Testis (tissue), 2 donors: ENCODE measurements at regions not wholly inside any gene's neighbourhood (a gene's known extent, or its start where the extent isn't known, plus 50 kb on each side); places are given as distances from the start of the nearest gene placed in this dataset.

Source experiments
- DNase-seq: peaks from one replicate; pipeline ENCODE4 v3.0.0-alpha.2; 2019
- H3K27ac ChIP-seq, 2 donors: fragments of 200-600 bp; sonication (generic); one replicate each; pipeline ENCODE4 v1.5.1; 2019
- H3K27me3 ChIP-seq: fragments of 200-600 bp; sonication (generic); one replicate; pipeline ENCODE4 v1.5.1; 2019
- H3K36me3 ChIP-seq: fragments of 200-600 bp; sonication (generic); one replicate; pipeline ENCODE4 v1.5.1; 2017; ENCODE audit warnings: low read depth; ENCODE audit errors: missing control alignments
- H3K4me1 ChIP-seq: fragments of 200-600 bp; sonication (generic); one replicate; pipeline ENCODE4 v1.5.1; 2019
- H3K4me3 ChIP-seq, 2 donors: fragments of 200-600 bp; sonication (generic); one replicate each; pipeline ENCODE4 v1.5.1; 2017 to 2019
- H3K9me3 ChIP-seq: fragments of 200-600 bp; sonication (generic); one replicate; pipeline ENCODE4 v1.5.1; 2017
- POLR2A ChIP-seq: fragments of 450-650 bp; IDR thresholded peaks from one replicate; pipeline ENCODE4 v1.6.1; 2017; ENCODE audit warnings: antibody characterized with exemption, mild to moderate bottlenecking, moderate library complexity
- WGBS, 2 donors: methylation state at CpG; one replicate each; pipeline ENCODE4 v1.1.5; 2018; 5-methylcytosine and 5-hydroxymethylcytosine counted together
- intact Hi-C: fragments of 100-400 bp; cut with DNase I; formaldehyde crosslinking; loops from one replicate; pipeline ENCODE4 v1.15.1; 2023; ENCODE audit warnings: low total_unique reads
- TF ChIP-seq, protein P1 (sequence below), 3 experiments: fragments of 450-650 bp in 2 of 3; fragments of 200-600 bp in 1 of 3; sonication (generic) in 1 of 3; IDR thresholded peaks; one replicate each; pipeline ENCODE4 v1.5.1; 2016 to 2019; ENCODE audit warnings: antibody characterized with exemption in 3 of 3, mild to moderate bottlenecking in 2 of 3, moderate library complexity in 1 of 3

DNA sequence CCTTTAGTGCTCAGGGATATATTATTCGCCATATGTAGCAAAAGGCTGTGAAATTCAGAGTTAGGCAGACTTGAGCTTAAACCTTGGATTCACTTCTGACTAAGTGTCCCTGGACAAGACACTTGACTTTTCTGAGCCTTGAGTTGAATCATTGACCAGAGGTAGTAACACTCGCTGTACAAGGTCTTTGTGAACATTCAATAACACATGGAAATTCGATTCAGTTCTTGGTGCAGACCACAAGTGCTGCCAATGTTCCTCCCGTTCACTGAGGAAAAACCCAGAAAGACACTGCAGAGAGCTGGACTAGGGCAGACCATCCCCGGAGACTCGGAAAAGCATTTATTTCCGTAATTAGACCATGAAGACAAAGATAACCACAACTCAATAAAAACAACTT is 901.4 kb downstream of the AACS start:
- Histone ChIP-seq H3K4me1 (no peaks in the 10 kb centered on the region), H3K9me3 (no peaks in the 10 kb centered on the region), H3K36me3 (no peaks in the 10 kb centered on the region), H3K27me3 (no peaks in the 10 kb centered on the region), H3K4me3 (no peak overlapping the region), H3K27ac (no peak overlapping the region)
- no peak for DNase-seq
- no peak for TF ChIP-seq POLR2A
- TF ChIP-seq, protein P1, sequence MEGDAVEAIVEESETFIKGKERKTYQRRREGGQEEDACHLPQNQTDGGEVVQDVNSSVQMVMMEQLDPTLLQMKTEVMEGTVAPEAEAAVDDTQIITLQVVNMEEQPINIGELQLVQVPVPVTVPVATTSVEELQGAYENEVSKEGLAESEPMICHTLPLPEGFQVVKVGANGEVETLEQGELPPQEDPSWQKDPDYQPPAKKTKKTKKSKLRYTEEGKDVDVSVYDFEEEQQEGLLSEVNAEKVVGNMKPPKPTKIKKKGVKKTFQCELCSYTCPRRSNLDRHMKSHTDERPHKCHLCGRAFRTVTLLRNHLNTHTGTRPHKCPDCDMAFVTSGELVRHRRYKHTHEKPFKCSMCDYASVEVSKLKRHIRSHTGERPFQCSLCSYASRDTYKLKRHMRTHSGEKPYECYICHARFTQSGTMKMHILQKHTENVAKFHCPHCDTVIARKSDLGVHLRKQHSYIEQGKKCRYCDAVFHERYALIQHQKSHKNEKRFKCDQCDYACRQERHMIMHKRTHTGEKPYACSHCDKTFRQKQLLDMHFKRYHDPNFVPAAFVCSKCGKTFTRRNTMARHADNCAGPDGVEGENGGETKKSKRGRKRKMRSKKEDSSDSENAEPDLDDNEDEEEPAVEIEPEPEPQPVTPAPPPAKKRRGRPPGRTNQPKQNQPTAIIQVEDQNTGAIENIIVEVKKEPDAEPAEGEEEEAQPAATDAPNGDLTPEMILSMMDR (IDR thresholded peaks at IDR 0.05) = no peak
- WGBS, 2 donors = 55 to 64% methylated on average over 7 of the region's 7 CpGs
- intact Hi-C loops = no loop called here

DNA sequence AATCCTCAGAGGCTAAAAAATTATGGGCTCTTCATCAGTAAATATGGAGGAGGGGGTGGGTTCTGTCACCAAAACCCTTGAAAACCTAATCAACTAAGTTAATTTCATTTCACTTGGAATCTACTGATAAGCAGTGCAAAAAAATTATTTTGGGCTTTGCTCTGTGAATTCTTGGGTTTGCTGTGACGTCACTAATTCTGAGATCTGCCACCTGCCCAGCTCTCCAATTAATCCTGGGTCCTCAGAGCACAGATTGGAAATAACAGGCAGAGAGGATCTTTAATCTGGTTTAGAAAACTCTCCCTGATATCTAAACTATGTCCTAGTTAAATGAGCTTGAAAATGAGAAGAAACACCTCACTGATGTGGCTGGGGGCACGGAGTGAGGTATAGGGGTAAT is 903.2 kb downstream of the AACS start:
- Histone ChIP-seq H3K27ac (no peak overlapping the region), H3K9me3 (no peaks in the 10 kb centered on the region), H3K27me3 (no peaks in the 10 kb centered on the region), H3K4me3 (no peak overlapping the region), H3K36me3 (no peaks in the 10 kb centered on the region), H3K4me1 (no peaks in the 10 kb centered on the region)
- no peak for DNase-seq
- no peak for TF ChIP-seq POLR2A
- TF ChIP-seq, protein P1 (IDR thresholded peaks at IDR 0.05) = no peak
- intact Hi-C loops = no loop called here
- 56 to 62% methylated on average over 2 of the region's 2 CpGs for WGBS, 2 donors

DNA sequence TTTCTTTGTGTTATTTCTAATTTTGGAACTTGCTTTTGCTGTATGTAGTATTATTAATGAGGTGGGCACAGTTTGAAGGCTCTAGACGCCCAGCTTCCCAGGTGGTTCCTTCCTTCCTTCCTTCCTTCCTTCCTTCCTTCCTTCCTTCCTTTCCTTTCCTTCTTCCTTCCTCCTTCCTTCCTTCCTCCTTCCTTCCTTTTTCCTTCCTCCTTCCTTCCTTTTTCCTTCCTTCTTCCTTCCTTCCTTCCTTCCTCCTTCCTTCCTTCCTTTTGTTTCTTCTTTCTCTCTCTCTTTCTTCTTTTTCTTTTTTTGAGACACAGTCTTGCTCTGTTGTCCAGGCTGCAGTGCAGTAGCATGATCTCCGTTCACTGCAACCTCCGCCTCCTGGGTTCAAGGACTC is 906.7 kb downstream of the AACS start:
- Histone ChIP-seq H3K4me3 (no peak overlapping the region), H3K4me1 (no peaks in the 10 kb centered on the region), H3K27ac (no peak overlapping the region), H3K9me3 (no peaks in the 10 kb centered on the region), H3K36me3 (no peaks in the 10 kb centered on the region), H3K27me3 (no peaks in the 10 kb centered on the region)
- intact Hi-C loops = no loop called here
- DNase-seq = no peak
- WGBS, 2 donors = 85 to 86% methylated on average over 3 of the region's 3 CpGs
- TF ChIP-seq POLR2A = no peak
- TF ChIP-seq, protein P1 (IDR thresholded peaks at IDR 0.05) = no peak

DNA sequence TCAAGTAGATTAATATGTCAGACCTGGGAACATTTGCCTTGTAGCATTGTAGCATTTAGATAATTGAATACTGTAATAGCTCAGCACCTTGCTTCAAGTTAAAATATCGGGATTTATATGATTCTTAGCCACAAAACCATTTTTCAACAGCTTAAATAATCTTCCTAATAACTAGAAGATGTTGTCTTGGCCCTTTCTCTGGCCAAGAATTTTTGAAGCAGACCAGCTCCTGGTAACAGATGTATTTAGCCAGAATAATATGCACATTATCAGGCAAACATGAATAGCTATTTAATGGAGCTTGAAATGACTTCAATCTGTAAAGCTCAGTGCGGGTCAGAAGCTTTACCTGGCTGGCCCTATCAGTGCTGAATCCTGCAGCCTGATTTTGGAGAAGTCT is 913.1 kb downstream of the AACS start:
- no peak overlapping the region for H3K27ac ChIP-seq
- no peaks in the 10 kb centered on the region for H3K36me3 ChIP-seq
- H3K4me3 ChIP-seq = no peak overlapping the region
- WGBS, 2 donors = 74 to 75% methylated on average over 2 of the region's 2 CpGs
- TF ChIP-seq, protein P1 (IDR thresholded peaks at IDR 0.05) = no peak
- TF ChIP-seq POLR2A = no peak
- intact Hi-C loops = no loop called here
- DNase-seq = no peak
- H3K9me3 ChIP-seq = no peaks in the 10 kb centered on the region
- H3K27me3 ChIP-seq = no peaks in the 10 kb centered on the region
- H3K4me1 ChIP-seq = no peaks in the 10 kb centered on the region

DNA sequence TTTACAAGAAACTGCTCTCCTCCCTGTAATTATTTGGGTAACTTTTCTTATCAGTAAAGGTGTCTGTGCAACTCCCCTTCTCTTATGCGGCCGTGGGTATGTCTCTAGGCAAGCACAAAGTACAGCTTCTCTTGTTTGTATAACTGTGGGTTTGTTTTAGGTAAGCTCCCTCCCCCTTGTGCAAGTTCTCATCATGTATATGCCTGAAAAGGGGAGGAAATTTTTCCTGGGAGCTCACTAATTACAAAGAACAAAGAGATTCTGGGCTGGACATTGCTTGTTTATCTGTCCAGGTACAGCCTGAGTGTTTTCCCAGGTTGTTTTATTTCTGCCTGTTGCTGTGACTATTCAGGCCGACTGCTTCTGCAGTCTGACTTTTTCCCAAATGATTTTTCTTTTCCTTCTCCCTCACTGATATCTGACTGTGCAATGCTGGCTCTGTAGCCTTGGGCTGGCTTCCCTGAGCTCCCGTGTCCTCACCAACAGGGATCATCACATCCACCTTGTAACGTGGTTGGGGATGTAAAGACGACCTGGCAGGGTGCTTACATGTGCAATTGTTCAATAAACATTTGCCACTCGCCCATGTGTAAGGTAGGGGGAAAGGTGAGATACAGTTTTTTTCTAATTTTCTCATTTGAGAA is 916.5 kb downstream of the AACS start:
- Histone ChIP-seq H3K4me1 (no peaks in the 10 kb centered on the region), H3K36me3 (no peaks in the 10 kb centered on the region), H3K9me3 (no peaks in the 10 kb centered on the region), H3K4me3 (no peak overlapping the region), H3K27ac (no peak overlapping the region), H3K27me3 (no peaks in the 10 kb centered on the region)
- DNase-seq = no peak
- WGBS, 2 donors = 40 to 53% methylated on average over 6 to 7 of the region's 7 CpGs
- TF ChIP-seq POLR2A = no peak
- TF ChIP-seq, protein P1 (IDR thresholded peaks at IDR 0.05) = no peak
- intact Hi-C loops = no loop called here
